ENCODE measurements at regions not wholly inside any gene's neighbourhood (a gene's known extent, or its start where the extent isn't known, plus 50 kb on each side); places are given as distances from the start of the nearest gene placed in this dataset.

GRCh38 chr22:48553694-48554308 lies 1273.9 kb downstream of the BRD1 start:
- H3K27ac ChIP-seq (ENCODE audit: low read length): no peak overlapping the region
- H3K4me1 ChIP-seq (ENCODE audit: control insufficient read depth, insufficient read depth, low read length): no peaks in the 10 kb centered on the region
- ATAC-seq (no peak), DNase-seq (ENCODE audit: low read depth, low spot score) (no peak)
- ChIA-PET POLR2A (no interaction called here), CTCF (interaction anchor here (0.6 kb wide), 1 partner anchor 198 kb away, joined by 9 read pairs; no protein-coding TSS in a partner anchor)
- in situ Hi-C loops (cut with HindIII; ENCODE audit: low pct_unique_long_range_greater_than_20kb, low sequenced_read_pairs): no loop called here
- H3K4me3 ChIP-seq (ENCODE audit: low read depth in 2 of 2, low read length in 2 of 2): no peak overlapping the region
- intact Hi-C loops (cut with micrococcal nuclease; ENCODE audit: unreplicated experiment): no loop called here
- H3K36me3 ChIP-seq (ENCODE audit: control insufficient read depth, insufficient read depth, low read length): no peaks in the 10 kb centered on the region
- no peaks in the 10 kb centered on the region for H3K9me3 ChIP-seq (ENCODE audit: control insufficient read depth, insufficient read depth, low read depth, low read length)
- TF ChIP-seq, protein P1, sequence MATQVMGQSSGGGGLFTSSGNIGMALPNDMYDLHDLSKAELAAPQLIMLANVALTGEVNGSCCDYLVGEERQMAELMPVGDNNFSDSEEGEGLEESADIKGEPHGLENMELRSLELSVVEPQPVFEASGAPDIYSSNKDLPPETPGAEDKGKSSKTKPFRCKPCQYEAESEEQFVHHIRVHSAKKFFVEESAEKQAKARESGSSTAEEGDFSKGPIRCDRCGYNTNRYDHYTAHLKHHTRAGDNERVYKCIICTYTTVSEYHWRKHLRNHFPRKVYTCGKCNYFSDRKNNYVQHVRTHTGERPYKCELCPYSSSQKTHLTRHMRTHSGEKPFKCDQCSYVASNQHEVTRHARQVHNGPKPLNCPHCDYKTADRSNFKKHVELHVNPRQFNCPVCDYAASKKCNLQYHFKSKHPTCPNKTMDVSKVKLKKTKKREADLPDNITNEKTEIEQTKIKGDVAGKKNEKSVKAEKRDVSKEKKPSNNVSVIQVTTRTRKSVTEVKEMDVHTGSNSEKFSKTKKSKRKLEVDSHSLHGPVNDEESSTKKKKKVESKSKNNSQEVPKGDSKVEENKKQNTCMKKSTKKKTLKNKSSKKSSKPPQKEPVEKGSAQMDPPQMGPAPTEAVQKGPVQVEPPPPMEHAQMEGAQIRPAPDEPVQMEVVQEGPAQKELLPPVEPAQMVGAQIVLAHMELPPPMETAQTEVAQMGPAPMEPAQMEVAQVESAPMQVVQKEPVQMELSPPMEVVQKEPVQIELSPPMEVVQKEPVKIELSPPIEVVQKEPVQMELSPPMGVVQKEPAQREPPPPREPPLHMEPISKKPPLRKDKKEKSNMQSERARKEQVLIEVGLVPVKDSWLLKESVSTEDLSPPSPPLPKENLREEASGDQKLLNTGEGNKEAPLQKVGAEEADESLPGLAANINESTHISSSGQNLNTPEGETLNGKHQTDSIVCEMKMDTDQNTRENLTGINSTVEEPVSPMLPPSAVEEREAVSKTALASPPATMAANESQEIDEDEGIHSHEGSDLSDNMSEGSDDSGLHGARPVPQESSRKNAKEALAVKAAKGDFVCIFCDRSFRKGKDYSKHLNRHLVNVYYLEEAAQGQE (IDR thresholded peaks at IDR 0.05; ENCODE audit: insufficient read depth in 1 of 2, low read depth in 2 of 2, low read length in 1 of 2): no peak
- TF ChIP-seq TCF7L2 (IDR thresholded peaks at IDR 0.05; ENCODE audit: low read depth, low read length) (no peak), SIN3A (IDR thresholded peaks at IDR 0.05; ENCODE audit: borderline replicate concordance, insufficient read depth, low read depth, low read length) (no peak), CTCF (IDR thresholded peaks at IDR 0.05) (no peak), POLR2AphosphoS5 (IDR thresholded peaks at IDR 0.05; ENCODE audit: low read depth, low read length) (no peak)
- no TSS peak for BruUV-seq (replicated peaks)
- H3K27me3 ChIP-seq (ENCODE audit: control insufficient read depth, insufficient read depth, low read length): no peaks in the 10 kb centered on the region; the same call in 1 of the 2 replicates

GRCh38 chr22:48553119-48553518 lies 1274.6 kb downstream of the BRD1 start:
- Histone ChIP-seq H3K36me3 (ENCODE audit: control insufficient read depth, insufficient read depth, low read length) (no peaks in the 10 kb centered on the region), H3K9me3 (ENCODE audit: control insufficient read depth, insufficient read depth, low read depth, low read length) (no peaks in the 10 kb centered on the region), H3K4me1 (ENCODE audit: control insufficient read depth, insufficient read depth, low read length) (no peaks in the 10 kb centered on the region), H3K27ac (ENCODE audit: low read length) (no peak overlapping the region), H3K4me3 (ENCODE audit: low read depth in 2 of 2, low read length in 2 of 2) (no peak overlapping the region), H3K27me3 (ENCODE audit: control insufficient read depth, insufficient read depth, low read length) (no peaks in the 10 kb centered on the region; the same call in 1 of the 2 replicates)
- BruUV-seq (replicated peaks): no TSS peak
- TF ChIP-seq POLR2AphosphoS5 (IDR thresholded peaks at IDR 0.05; ENCODE audit: low read depth, low read length) (no peak), SIN3A (IDR thresholded peaks at IDR 0.05; ENCODE audit: borderline replicate concordance, insufficient read depth, low read depth, low read length) (no peak), CTCF (IDR thresholded peaks at IDR 0.05) (no peak), TCF7L2 (IDR thresholded peaks at IDR 0.05; ENCODE audit: low read depth, low read length) (no peak)
- TF ChIP-seq, protein P1 (IDR thresholded peaks at IDR 0.05; ENCODE audit: insufficient read depth in 1 of 2, low read depth in 2 of 2, low read length in 1 of 2): no peak
- POLR2A ChIA-PET: no interaction called here
- CTCF ChIA-PET: no interaction called here
- in situ Hi-C loops (cut with HindIII; ENCODE audit: low pct_unique_long_range_greater_than_20kb, low sequenced_read_pairs) (no loop called here), intact Hi-C loops (cut with micrococcal nuclease; ENCODE audit: unreplicated experiment) (no loop called here)
- DNase-seq (ENCODE audit: low read depth, low spot score) (no peak), ATAC-seq (no peak)

Measured in Panc1 (cell line).